GM13977 (cell line): ENCODE measurements at regions not wholly inside any gene's neighbourhood (a gene's known extent, or its start where the extent isn't known, plus 50 kb on each side); places are given as distances from the start of the nearest gene placed in this dataset.
A peak's percentile ranks its signal among the peaks of the same experiment; 100 is the strongest.

Source experiments
- DNase-seq: peaks from one replicate; pipeline ENCODE4 v3.0.0; 2012; ENCODE audit warnings: low spot score
- CTCF ChIP-seq: IDR thresholded peaks from 2 replicates; pipeline ENCODE4 v1.5.1; 2012; ENCODE audit warnings: mild to moderate bottlenecking, control low read depth; ENCODE audit not compliant: insufficient read depth; ENCODE audit errors: extremely low read depth, missing control alignments
- in situ Hi-C: fragments of 300-500 bp; cut with MboI; formaldehyde crosslinking; loops from one replicate; pipeline ENCODE4 v1.12.0; 2022; ENCODE audit warnings: low sequenced_read_pairs, low pct_unique_long_range_greater_than_20kb, mixed read lengths, inconsistent platforms; ENCODE audit not compliant: unreplicated experiment

DNA sequence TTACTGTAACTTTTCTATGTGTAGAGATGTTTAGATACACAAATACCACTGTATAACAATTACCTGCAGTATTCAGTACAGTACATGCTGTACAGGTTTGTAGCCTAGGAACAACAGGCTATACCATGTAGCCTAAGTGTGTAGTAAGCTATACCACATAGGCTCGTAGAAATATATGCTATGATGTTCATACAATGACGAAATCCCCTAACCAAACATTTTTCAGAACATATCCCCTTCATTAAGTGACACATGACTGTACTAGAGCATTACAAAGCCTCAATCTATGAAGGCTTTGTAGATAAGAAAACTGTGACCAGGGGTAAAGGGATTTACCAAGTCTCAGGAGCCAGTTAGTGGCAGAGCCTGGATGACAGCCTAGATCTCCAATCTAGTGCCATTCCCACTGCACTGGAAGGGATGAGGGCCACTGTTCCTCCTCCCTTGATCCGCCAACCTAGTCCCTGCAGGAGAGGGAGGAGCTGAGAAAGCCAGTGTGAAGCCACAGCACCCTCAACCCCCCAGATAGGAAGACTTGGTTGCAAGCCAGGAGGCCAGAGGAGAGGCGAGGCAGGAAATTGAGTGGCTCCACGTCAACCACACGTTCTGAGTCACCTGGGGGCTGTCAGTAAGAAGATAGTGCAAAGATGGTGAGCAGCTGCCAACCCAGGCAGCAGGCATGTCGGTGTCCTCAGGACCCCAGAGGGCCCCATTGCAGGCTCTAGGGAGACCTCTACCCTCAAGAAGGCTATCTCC is 227.7 kb downstream of the BCOR start:
- peak; percentile 31 for DNase-seq
- in situ Hi-C loops: no loop called here
- TF ChIP-seq CTCF: no peak

DNA sequence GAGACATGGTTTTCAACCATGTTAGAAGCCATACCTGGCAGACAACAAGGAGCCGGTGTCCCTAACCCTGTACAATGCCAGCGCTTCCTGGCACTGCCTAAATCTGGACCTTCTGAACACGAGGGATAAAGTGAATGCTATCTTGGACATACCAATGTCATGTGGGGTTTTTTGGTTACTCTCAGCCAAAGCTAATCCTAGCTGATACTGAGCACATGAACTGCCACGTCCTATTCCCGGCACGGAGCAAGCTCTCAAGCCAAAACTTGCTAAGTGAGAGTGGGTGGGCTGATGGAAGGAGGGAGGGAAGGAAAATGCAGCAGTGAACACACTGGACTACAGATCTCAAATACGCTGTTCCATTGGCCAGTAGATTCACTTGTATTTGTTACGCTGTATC is 226.1 kb downstream of the BCOR start:
- in situ Hi-C loops: no loop called here
- DNase-seq: no peak
- TF ChIP-seq CTCF: no peak

GRCh38 chrX:39873117-39873516 is 224.6 kb downstream of the BCOR start:
- in situ Hi-C loops: no loop called here

DNA sequence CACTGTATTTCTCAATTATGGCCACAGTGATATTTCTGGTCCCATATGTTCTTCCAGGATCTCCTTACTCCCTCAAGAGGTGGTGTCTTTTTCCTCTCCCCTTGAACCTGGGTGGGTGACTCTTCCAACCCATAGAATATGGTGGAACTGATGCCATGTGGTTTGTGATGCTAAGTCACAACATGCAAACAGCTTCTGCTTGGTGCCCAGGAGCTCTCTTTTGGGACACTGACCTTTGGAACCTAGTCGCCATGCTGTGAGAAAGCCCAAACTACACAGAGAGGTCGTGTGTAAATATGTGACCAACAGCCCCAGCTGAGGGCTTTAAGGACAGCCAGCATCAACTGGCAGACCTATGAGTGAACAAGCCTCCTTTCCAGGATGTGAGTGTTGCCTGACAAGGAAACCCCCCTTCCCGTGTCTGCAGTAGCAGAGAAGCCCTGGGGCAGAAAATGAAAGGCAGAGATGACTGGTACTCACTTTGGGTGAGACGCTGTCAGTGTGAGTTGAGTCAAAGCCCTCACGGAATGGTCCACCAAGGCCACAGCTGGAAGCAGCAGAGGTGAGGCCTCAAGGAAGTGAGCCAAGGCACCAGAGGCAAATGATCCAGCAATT is 223.4 kb downstream of the BCOR start:
- in situ Hi-C loops: no loop called here
- TF ChIP-seq CTCF: no peak
- DNase-seq: peak; percentile 71

More at GRCh38 chrX:39873117-39873516, 224.6 kb downstream of the BCOR start:
- no peak for DNase-seq
- no peak for TF ChIP-seq CTCF

DNA sequence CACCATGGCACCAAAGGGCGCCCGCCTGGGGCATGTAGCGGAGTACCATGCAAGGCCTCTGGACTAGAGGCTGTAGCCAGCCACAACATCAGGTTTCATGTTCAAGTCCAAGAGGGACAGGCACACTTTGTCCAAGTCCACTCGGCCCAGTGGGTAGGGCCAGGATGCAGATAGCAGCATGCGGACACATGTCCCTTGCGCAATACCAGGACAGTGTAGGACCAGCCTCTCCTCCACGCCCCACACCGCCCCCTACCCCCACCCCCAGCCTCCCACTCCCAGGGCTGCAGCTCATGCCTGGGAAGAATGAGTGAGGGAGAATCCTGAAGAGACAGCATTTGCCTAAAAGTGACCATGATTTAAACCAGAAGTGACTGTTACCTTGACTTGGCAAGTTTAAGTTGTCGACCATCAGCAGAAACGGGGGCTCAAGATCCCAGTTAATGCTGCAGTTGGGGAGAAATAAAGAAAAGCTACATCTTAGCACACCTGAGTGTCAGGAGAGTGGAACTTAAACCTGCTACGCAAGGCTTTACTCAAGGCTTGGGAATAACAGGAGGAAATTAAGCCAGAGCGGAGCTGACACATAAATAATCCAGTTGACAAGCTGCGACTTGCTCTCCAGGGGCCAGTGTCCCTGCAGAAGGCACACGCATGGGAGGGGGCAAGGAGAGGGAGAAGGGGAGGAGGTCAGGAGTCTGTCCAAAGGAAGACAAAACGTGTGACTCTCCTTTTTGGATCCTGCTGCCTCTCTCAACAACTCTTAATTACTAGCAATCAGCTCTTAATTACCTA is 221.7 kb downstream of the BCOR start:
- TF ChIP-seq CTCF: no peak
- in situ Hi-C loops: no loop called here
- no peak for DNase-seq

- in situ Hi-C loops: no loop called here
- DNase-seq: no peak
- TF ChIP-seq CTCF: no peak
Measured at GRCh38 chrX:39877905-39878304, 219.9 kb downstream of the BCOR start.
